Endothelial cell of umbilical vein (primary cell): ENCODE measurements at regions not wholly inside any gene's neighbourhood (a gene's known extent, or its start where the extent isn't known, plus 50 kb on each side); places are given as distances from the start of the nearest gene placed in this dataset.
"Not testable (repeated sequence)": the region's sequence is repeated elsewhere in the genome, so short reads cannot be mapped to it uniquely, and the experiment has no call there.

ENCODE experiments used
- BruUV-seq: library from RNA; stranded (reverse); fragments of 400-500 nt; replicated peaks from 2 replicates; lab custom pipeline; 2021; lab: Mats Ljungman, UMichigan
- CTCF ChIA-PET: fragments of 300-600, 350-600 bp; sonication (Branson Sonifier 250); formaldehyde crosslinking; loops from one replicate; lab custom pipeline; 2021; ENCODE audit warnings: antibody characterized with exemption, inconsistent platforms; lab: Charles Lee
- POLR2A ChIA-PET: fragments of 300-600, 350-600 bp; sonication (Branson Sonifier 250); formaldehyde crosslinking; loops from one replicate; lab custom pipeline; 2021; ENCODE audit warnings: antibody characterized with exemption, inconsistent platforms; lab: Charles Lee
- DNase-seq: peaks from one replicate; pipeline ENCODE4 v3.0.0-alpha.2; 2011; ENCODE audit warnings: low read depth, low spot score
- FAIRE-seq: peaks from 2 replicates; lab custom pipeline; 2011; peaks lifted over from hg19 to GRCh38; lab: Jason Lieb, UNC
- H2AFZ ChIP-seq: 2 replicates; pipeline ENCODE4 v1.6.0; 2012; ENCODE audit warnings: low read depth, low read length, control low read depth, inconsistent platforms
- H3K27ac ChIP-seq: 2 replicates; pipeline ENCODE4 v1.5.1; 2011; ENCODE audit warnings: low read depth, mild to moderate bottlenecking, control low read depth, low read length, moderate library complexity; ENCODE audit not compliant: insufficient read depth
- H3K27me3 ChIP-seq, 2 experiments: 2 replicates each; pipeline versions ENCODE4 v1.6.0 to v1.6.1; 2011; ENCODE audit warnings: low read length in 2 of 2, mixed read lengths in 1 of 2; ENCODE audit not compliant: control insufficient read depth in 2 of 2, insufficient read depth in 2 of 2
- H3K36me3 ChIP-seq, 2 experiments: 2 replicates in 1 of 2; 3 replicates in 1 of 2; pipeline ENCODE4 v1.5.1; 2011; ENCODE audit warnings: low read length in 2 of 2, mild to moderate bottlenecking in 1 of 2, moderate library complexity in 1 of 2; ENCODE audit not compliant: control insufficient read depth in 2 of 2, insufficient read depth in 2 of 2; ENCODE audit errors: extremely low read depth in 1 of 2
- H3K4me1 ChIP-seq: 3 replicates; pipeline ENCODE4 v1.5.1; 2011; ENCODE audit warnings: mild to moderate bottlenecking, low read length; ENCODE audit not compliant: control insufficient read depth, insufficient read depth; ENCODE audit errors: extremely low read depth
- H3K4me2 ChIP-seq: 2 replicates; pipeline ENCODE4 v1.6.1; 2011; ENCODE audit warnings: low read length, control low read depth, mixed read lengths; ENCODE audit not compliant: insufficient read depth
- H3K4me3 ChIP-seq, 3 experiments: fragments of 200-600 bp in 1 of 3; sonication (generic), shearing (Covaris generic) in 1 of 3; replicated peaks in 1 of 3; 2 replicates each; pipeline ENCODE4 v1.5.1; 2011 to 2016; ENCODE audit warnings: control low read depth in 3 of 3, low read length in 3 of 3, mild to moderate bottlenecking in 2 of 3, inconsistent platforms in 1 of 3, low read depth in 1 of 3, moderate library complexity in 1 of 3; ENCODE audit not compliant: insufficient read depth in 1 of 3
- H3K79me2 ChIP-seq: 2 replicates; pipeline ENCODE4 v1.6.0; 2012; ENCODE audit warnings: low read length, inconsistent platforms; ENCODE audit not compliant: control insufficient read depth, insufficient read depth
- H3K9ac ChIP-seq: replicated peaks from 2 replicates; pipeline ENCODE3; 2011; ENCODE audit warnings: low read length, control low read depth; ENCODE audit not compliant: insufficient read depth; ENCODE audit errors: extremely low read depth
- H3K9me1 ChIP-seq: replicated peaks from 3 replicates; pipeline ENCODE4 v1.6.0; 2011; ENCODE audit warnings: mild to moderate bottlenecking, low read length; ENCODE audit not compliant: control insufficient read depth, insufficient read depth; ENCODE audit errors: extremely low read depth
- H3K9me3 ChIP-seq: replicated peaks from 2 replicates; pipeline ENCODE4 v1.5.1; 2012; ENCODE audit warnings: low read length, inconsistent platforms; ENCODE audit not compliant: control insufficient read depth, insufficient read depth
- H4K20me1 ChIP-seq: replicated peaks from 2 replicates; pipeline ENCODE3; 2011; ENCODE audit warnings: mild to moderate bottlenecking, low read length; ENCODE audit not compliant: control insufficient read depth, insufficient read depth; ENCODE audit errors: extremely low read depth
- dilution Hi-C: fragments of 300-500 bp; cut with MboI; formaldehyde crosslinking; loops from one replicate; pipeline ENCODE4 v1.15.0; 2019; ENCODE audit warnings: low sequenced_read_pairs; ENCODE audit not compliant: extremely low pct_ligation_motif_present
- intact Hi-C: fragments of 100-400 bp; cut with micrococcal nuclease; formaldehyde crosslinking; loops from one replicate; pipeline ENCODE4 v1.10.0; 2022

GRCh38 chr16:29197494-29198100, 208.9 kb downstream of the NPIPB11 start:
- intact Hi-C loops = not testable (repeated sequence)

DNA sequence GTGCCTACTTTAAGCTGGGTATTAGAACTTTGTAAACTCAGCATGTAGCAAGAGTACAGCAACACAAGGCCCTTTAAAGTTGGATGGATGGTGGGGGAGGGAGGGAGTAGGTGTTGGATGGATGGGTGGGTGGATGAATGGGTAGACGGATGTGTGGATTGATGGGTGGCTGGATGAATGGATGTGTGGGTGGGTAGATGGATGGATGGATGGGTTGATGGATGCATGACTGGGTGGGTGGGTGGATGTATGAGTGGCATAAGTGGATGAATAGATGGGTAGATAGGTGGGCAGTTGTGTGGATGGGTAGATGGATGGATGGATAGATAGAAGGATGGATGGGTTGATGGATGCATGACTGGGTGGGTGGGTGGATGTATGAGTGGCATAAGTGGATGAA, 209.8 kb downstream of the NPIPB11 start:
- H3K79me2 ChIP-seq, H3K4me2 ChIP-seq, H3K27me3 ChIP-seq, POLR2A ChIA-PET, DNase-seq, H3K4me3 ChIP-seq, dilution Hi-C loops, intact Hi-C loops, H4K20me1 ChIP-seq, BruUV-seq, FAIRE-seq, H3K9ac ChIP-seq, H3K9me1 ChIP-seq, H3K36me3 ChIP-seq, H3K9me3 ChIP-seq, H2AFZ ChIP-seq, CTCF ChIA-PET, H3K27ac ChIP-seq, H3K4me1 ChIP-seq: not testable (repeated sequence)

More at GRCh38 chr16:29197494-29198100, 208.9 kb downstream of the NPIPB11 start:
- H3K4me2 ChIP-seq, H3K4me3 ChIP-seq, BruUV-seq, H3K9me1 ChIP-seq, H3K36me3 ChIP-seq, H3K4me1 ChIP-seq, FAIRE-seq, H4K20me1 ChIP-seq, CTCF ChIA-PET, H3K27me3 ChIP-seq, DNase-seq, H3K79me2 ChIP-seq, H3K9ac ChIP-seq, H3K9me3 ChIP-seq, POLR2A ChIA-PET, dilution Hi-C loops, H2AFZ ChIP-seq, H3K27ac ChIP-seq: not testable (repeated sequence)

DNA sequence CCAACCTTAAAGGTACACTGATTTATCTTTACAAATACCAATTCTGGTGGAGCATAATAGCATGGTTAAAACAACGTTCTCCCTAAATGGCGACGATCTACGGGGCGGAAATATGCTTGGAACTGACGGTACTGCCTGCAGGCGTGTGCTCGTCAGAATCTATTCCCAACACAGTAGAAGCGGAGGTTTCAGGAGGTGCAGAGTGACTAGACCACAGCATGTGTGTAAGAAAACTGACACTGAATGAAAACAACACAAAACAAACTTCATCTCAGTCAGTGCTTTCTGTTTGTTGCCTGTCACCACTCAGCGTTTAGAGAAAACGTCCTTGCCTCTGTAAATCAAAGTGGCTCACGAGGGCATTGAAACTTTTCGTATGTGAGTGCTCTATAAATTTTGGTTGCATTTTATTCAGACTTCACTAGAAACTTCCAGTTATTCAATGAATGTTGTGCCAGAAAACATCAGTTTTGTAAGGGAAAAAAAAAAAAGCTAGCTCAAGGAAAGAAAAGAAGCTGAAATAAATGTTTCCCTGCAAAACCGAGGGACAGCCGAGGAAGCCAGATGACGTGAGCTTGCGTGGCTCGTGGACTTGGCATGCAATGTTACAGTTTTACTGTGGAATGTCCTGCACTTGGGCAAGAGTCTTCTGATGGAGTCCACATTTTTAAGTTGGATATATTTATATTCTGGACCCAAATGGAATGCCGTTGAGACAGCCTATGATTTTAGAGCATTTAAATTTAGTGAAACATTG, 210.4 kb downstream of the LAT start:
- H3K27ac ChIP-seq, H3K4me3 ChIP-seq, BruUV-seq, H3K79me2 ChIP-seq, POLR2A ChIA-PET, H3K27me3 ChIP-seq, H2AFZ ChIP-seq, DNase-seq, H3K4me2 ChIP-seq, H3K36me3 ChIP-seq, CTCF ChIA-PET, FAIRE-seq, H3K4me1 ChIP-seq, H3K9me3 ChIP-seq, intact Hi-C loops, H3K9ac ChIP-seq, H3K9me1 ChIP-seq, dilution Hi-C loops, H4K20me1 ChIP-seq: not testable (repeated sequence)

- CTCF ChIA-PET, FAIRE-seq, H3K9me3 ChIP-seq, H3K4me2 ChIP-seq, H3K27me3 ChIP-seq, POLR2A ChIA-PET, H3K9me1 ChIP-seq, H3K9ac ChIP-seq, H3K36me3 ChIP-seq, H3K79me2 ChIP-seq, H3K4me3 ChIP-seq, intact Hi-C loops, H2AFZ ChIP-seq, H3K27ac ChIP-seq, DNase-seq, H3K4me1 ChIP-seq, dilution Hi-C loops, H4K20me1 ChIP-seq, BruUV-seq: not testable (repeated sequence)
Measured at GRCh38 chr16:29194185-29194844, 209.5 kb downstream of the LAT start.
